ENCODE measurements at regions not wholly inside any gene's neighbourhood (a gene's known extent, or its start where the extent isn't known, plus 50 kb on each side); places are given as distances from the start of the nearest gene placed in this dataset.

GRCh38 chr22:27246558-27246957 lies 555.0 kb downstream of the MN1 start:
- TF ChIP-seq CTCF (IDR thresholded peaks at IDR 0.05; ENCODE audit: insufficient read depth, low read depth, low read length) (no peak), EZH2 (IDR thresholded peaks at IDR 0.05; ENCODE audit: insufficient read depth, low read length) (no peak)

Data from astrocyte (in vitro differentiated cells and primary cell).